ENCODE measurements at regions not wholly inside any gene's neighbourhood (a gene's known extent, or its start where the extent isn't known, plus 50 kb on each side); places are given as distances from the start of the nearest gene placed in this dataset.

DNA sequence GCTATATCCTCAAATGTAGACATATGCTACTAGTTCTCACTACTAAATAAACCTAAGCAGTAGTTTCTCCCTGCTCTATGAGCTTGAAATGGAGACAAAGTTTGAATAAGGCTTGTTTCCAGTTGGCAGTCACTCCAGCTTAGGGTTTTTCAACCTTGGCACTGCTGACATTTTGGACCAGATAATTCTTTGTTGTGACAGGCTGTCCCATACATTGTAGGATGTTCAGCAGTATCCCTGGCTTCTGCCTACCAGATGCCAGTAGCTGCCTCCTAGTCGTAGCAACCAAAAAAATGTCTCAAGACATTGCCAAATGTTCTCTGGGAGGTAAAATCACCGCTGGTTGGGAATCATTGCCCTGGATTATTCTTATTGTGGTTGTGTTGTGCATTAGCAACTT, 182.7 kb upstream of the PARD3B start:
- no peak overlapping the region for H2BK5ac ChIP-seq (ENCODE audit: low read depth, low read length, poor library complexity, severe bottlenecking)
- no peaks in the 10 kb centered on the region for H3K36me3 ChIP-seq (ENCODE audit: control insufficient read depth in 1 of 2, insufficient read depth in 2 of 2, low read depth in 1 of 2, low read length in 2 of 2)
- H2BK120ac ChIP-seq (ENCODE audit: low read depth, low read length), result no peak overlapping the region
- H3K18ac ChIP-seq (ENCODE audit: low read depth in 1 of 2, low read length in 2 of 2), result no peak overlapping the region
- no peaks in the 10 kb centered on the region for H3K27me3 ChIP-seq (ENCODE audit: control insufficient read depth in 1 of 2, insufficient read depth in 1 of 2, low read length in 2 of 2)
- no peak overlapping the region for H2AFZ ChIP-seq (ENCODE audit: low read depth, low read length)
- no peaks in the 10 kb centered on the region for H3K4me1 ChIP-seq (ENCODE audit: control insufficient read depth, insufficient read depth, low read depth, low read length)
- H2BK12ac ChIP-seq (ENCODE audit: low read length in 2 of 2), result no peak overlapping the region
- no peaks in the 10 kb centered on the region for H3K79me1 ChIP-seq (replicated peaks; ENCODE audit: low read length, poor library complexity, severe bottlenecking)
- H3K9ac ChIP-seq (ENCODE audit: low read length), result no peak overlapping the region
- no peak overlapping the region for H2BK15ac ChIP-seq (ENCODE audit: low read depth, poor library complexity, severe bottlenecking)
- no peak overlapping the region for H3K14ac ChIP-seq (ENCODE audit: low read length in 2 of 2)
- H2AK5ac ChIP-seq (ENCODE audit: low read length, severe bottlenecking), result no peak overlapping the region
- H3K9me3 ChIP-seq (ENCODE audit: control insufficient read depth, low read length), result no peaks in the 10 kb centered on the region
- no peak for DNase-seq
- H3K27ac ChIP-seq (ENCODE audit: low read length, poor library complexity, severe bottlenecking), result no peak overlapping the region
- no peak overlapping the region for H4K8ac ChIP-seq (ENCODE audit: low read length)
- H3K4ac ChIP-seq (ENCODE audit: low read depth in 1 of 2, low read length in 2 of 2), result no peak overlapping the region
- no peak overlapping the region for H3K4me3 ChIP-seq (ENCODE audit: insufficient read depth in 1 of 2, low read depth in 1 of 2, low read length in 2 of 2)
- WGBS, result 78% methylated on average over 2 of the region's 2 CpGs
- no peak overlapping the region for H3K4me2 ChIP-seq (ENCODE audit: low read length, poor library complexity, severe bottlenecking)
- H4K91ac ChIP-seq (ENCODE audit: low read length), result no peak overlapping the region
- no peak overlapping the region for H3K23ac ChIP-seq (ENCODE audit: low read length in 2 of 2)

DNA sequence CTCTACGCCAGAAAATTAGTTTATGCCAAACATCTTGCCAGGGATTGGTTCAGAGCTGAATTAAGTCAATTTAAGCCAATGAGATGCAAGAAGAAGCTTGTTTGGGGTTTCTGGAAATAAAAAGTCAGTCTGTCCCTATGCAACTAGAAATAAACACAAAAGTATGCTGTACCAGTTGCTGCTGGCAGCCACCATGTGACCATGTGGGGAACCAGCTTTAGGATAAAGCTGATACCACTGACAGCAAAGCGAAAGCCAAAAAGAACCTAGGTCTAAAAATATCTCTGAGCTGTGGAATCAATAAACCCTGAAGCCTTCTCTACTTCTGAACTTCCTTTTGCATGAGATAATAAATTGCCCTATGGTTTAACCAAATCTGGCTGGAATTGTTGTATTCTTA, 181.8 kb upstream of the PARD3B start:
- Histone ChIP-seq H2BK15ac (ENCODE audit: low read depth, poor library complexity, severe bottlenecking) (no peak overlapping the region), H2AFZ (ENCODE audit: low read depth, low read length) (no peak overlapping the region), H3K36me3 (ENCODE audit: control insufficient read depth in 1 of 2, insufficient read depth in 2 of 2, low read depth in 1 of 2, low read length in 2 of 2) (no peaks in the 10 kb centered on the region), H3K4me2 (ENCODE audit: low read length, poor library complexity, severe bottlenecking) (no peak overlapping the region), H3K4me1 (ENCODE audit: control insufficient read depth, insufficient read depth, low read depth, low read length) (no peaks in the 10 kb centered on the region), H2AK5ac (ENCODE audit: low read length, severe bottlenecking) (no peak overlapping the region), H2BK12ac (ENCODE audit: low read length in 2 of 2) (no peak overlapping the region), H3K9ac (ENCODE audit: low read length) (no peak overlapping the region), H3K79me1 (replicated peaks; ENCODE audit: low read length, poor library complexity, severe bottlenecking) (no peaks in the 10 kb centered on the region), H3K27me3 (ENCODE audit: control insufficient read depth in 1 of 2, insufficient read depth in 1 of 2, low read length in 2 of 2) (no peaks in the 10 kb centered on the region), H2BK120ac (ENCODE audit: low read depth, low read length) (no peak overlapping the region), H4K91ac (ENCODE audit: low read length) (no peak overlapping the region), H3K27ac (ENCODE audit: low read length, poor library complexity, severe bottlenecking) (no peak overlapping the region), H3K4ac (ENCODE audit: low read depth in 1 of 2, low read length in 2 of 2) (no peak overlapping the region), H3K9me3 (ENCODE audit: control insufficient read depth, low read length) (no peaks in the 10 kb centered on the region), H2BK5ac (ENCODE audit: low read depth, low read length, poor library complexity, severe bottlenecking) (no peak overlapping the region), H3K14ac (ENCODE audit: low read length in 2 of 2) (no peak overlapping the region), H4K8ac (ENCODE audit: low read length) (no peak overlapping the region), H3K4me3 (ENCODE audit: insufficient read depth in 1 of 2, low read depth in 1 of 2, low read length in 2 of 2) (no peak overlapping the region), H3K18ac (ENCODE audit: low read depth in 1 of 2, low read length in 2 of 2) (no peak overlapping the region), H3K23ac (ENCODE audit: low read length in 2 of 2) (no peak overlapping the region)
- DNase-seq, result no peak
- WGBS, result 93% methylated on average over 2 of the region's 2 CpGs

DNA sequence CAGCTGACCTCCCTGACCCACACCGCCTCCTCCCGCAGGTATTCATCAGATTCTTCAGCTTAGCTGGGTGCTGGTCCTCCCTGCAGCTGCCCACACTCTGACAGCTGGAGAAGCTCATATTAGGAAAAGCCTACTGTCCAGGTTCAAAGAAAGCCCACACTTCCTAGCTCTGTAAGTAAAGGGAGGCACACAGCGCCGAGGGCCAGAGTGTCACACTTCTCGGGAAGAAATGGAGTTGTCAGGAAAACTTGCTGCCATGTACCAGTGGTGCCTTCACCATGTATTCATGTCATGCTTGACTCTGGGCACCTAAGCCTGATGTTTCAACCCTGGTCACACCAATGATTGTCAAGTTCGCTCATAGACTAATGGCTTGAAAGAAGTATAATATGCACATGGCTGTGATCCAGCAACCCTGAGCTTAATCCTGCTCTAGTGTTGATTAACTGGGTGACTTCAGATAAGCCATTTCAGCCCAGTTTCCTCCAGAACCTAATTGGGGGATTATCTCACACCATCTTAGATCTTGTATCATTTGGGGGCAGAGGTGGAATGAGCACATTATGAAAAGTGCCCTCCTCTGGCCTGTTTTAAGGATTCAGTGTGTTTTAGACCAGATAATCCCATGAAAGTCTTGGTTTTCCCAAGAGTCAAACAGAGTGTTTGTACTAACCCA, 180.3 kb upstream of the PARD3B start:
- H2AK5ac ChIP-seq (ENCODE audit: low read length, severe bottlenecking), result no peak overlapping the region
- WGBS, result 96% methylated on average over 6 of the region's 6 CpGs
- no peak overlapping the region for H3K9ac ChIP-seq (ENCODE audit: low read length)
- H3K23ac ChIP-seq (ENCODE audit: low read length in 2 of 2), result no peak overlapping the region
- H3K18ac ChIP-seq (ENCODE audit: low read depth in 1 of 2, low read length in 2 of 2), result no peak overlapping the region
- no peak overlapping the region for H4K8ac ChIP-seq (ENCODE audit: low read length)
- no peak overlapping the region for H3K4me3 ChIP-seq (ENCODE audit: insufficient read depth in 1 of 2, low read depth in 1 of 2, low read length in 2 of 2)
- no peak overlapping the region for H4K91ac ChIP-seq (ENCODE audit: low read length)
- H3K4me1 ChIP-seq (ENCODE audit: control insufficient read depth, insufficient read depth, low read depth, low read length), result no peaks in the 10 kb centered on the region
- no peaks in the 10 kb centered on the region for H3K9me3 ChIP-seq (ENCODE audit: control insufficient read depth, low read length)
- no peak overlapping the region for H3K27ac ChIP-seq (ENCODE audit: low read length, poor library complexity, severe bottlenecking)
- H3K4me2 ChIP-seq (ENCODE audit: low read length, poor library complexity, severe bottlenecking), result no peak overlapping the region
- no peaks in the 10 kb centered on the region for H3K27me3 ChIP-seq (ENCODE audit: control insufficient read depth in 1 of 2, insufficient read depth in 1 of 2, low read length in 2 of 2)
- no peak overlapping the region for H2BK15ac ChIP-seq (ENCODE audit: low read depth, poor library complexity, severe bottlenecking)
- no peak overlapping the region for H3K14ac ChIP-seq (ENCODE audit: low read length in 2 of 2)
- H3K36me3 ChIP-seq (ENCODE audit: control insufficient read depth in 1 of 2, insufficient read depth in 2 of 2, low read depth in 1 of 2, low read length in 2 of 2), result no peaks in the 10 kb centered on the region
- H2BK5ac ChIP-seq (ENCODE audit: low read depth, low read length, poor library complexity, severe bottlenecking), result no peak overlapping the region
- no peak overlapping the region for H2BK12ac ChIP-seq (ENCODE audit: low read length in 2 of 2)
- no peaks in the 10 kb centered on the region for H3K79me1 ChIP-seq (replicated peaks; ENCODE audit: low read length, poor library complexity, severe bottlenecking)
- no peak overlapping the region for H2BK120ac ChIP-seq (ENCODE audit: low read depth, low read length)
- DNase-seq, result no peak
- H3K4ac ChIP-seq (ENCODE audit: low read depth in 1 of 2, low read length in 2 of 2), result no peak overlapping the region
- H2AFZ ChIP-seq (ENCODE audit: low read depth, low read length), result no peak overlapping the region

DNA sequence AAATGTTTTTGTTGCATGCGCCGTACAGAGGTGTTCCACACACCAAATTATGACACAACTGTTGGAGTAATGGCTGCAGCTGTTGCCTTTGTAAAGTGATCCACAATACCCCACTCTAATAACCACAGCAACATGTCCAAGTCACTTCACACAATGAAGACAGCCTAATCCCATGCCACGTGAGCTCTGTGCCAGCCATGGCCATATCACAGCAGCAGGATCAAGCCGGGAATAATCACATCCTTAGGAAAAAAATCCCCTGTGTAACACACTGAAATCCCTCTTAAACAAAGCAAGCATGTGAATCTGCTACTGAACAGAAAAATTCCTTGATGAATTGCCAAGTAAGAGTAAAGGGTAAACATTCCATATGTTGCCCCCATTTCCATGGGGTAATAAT, 179.5 kb upstream of the PARD3B start:
- H4K8ac ChIP-seq (ENCODE audit: low read length), result no peak overlapping the region
- no peak overlapping the region for H2BK120ac ChIP-seq (ENCODE audit: low read depth, low read length)
- no peaks in the 10 kb centered on the region for H3K79me1 ChIP-seq (replicated peaks; ENCODE audit: low read length, poor library complexity, severe bottlenecking)
- H2AK5ac ChIP-seq (ENCODE audit: low read length, severe bottlenecking), result no peak overlapping the region
- no peak overlapping the region for H3K9ac ChIP-seq (ENCODE audit: low read length)
- 95% methylated on average over 4 of the region's 4 CpGs for WGBS
- no peak overlapping the region for H2BK12ac ChIP-seq (ENCODE audit: low read length in 2 of 2)
- no peak overlapping the region for H3K27ac ChIP-seq (ENCODE audit: low read length, poor library complexity, severe bottlenecking)
- H2BK5ac ChIP-seq (ENCODE audit: low read depth, low read length, poor library complexity, severe bottlenecking), result no peak overlapping the region
- no peak overlapping the region for H2BK15ac ChIP-seq (ENCODE audit: low read depth, poor library complexity, severe bottlenecking)
- H3K9me3 ChIP-seq (ENCODE audit: control insufficient read depth, low read length), result no peaks in the 10 kb centered on the region
- H4K91ac ChIP-seq (ENCODE audit: low read length), result no peak overlapping the region
- H3K36me3 ChIP-seq (ENCODE audit: control insufficient read depth in 1 of 2, insufficient read depth in 2 of 2, low read depth in 1 of 2, low read length in 2 of 2), result no peaks in the 10 kb centered on the region
- no peak overlapping the region for H3K4ac ChIP-seq (ENCODE audit: low read depth in 1 of 2, low read length in 2 of 2)
- H3K4me1 ChIP-seq (ENCODE audit: control insufficient read depth, insufficient read depth, low read depth, low read length), result no peaks in the 10 kb centered on the region
- H3K18ac ChIP-seq (ENCODE audit: low read depth in 1 of 2, low read length in 2 of 2), result no peak overlapping the region
- no peak for DNase-seq
- H3K4me3 ChIP-seq (ENCODE audit: insufficient read depth in 1 of 2, low read depth in 1 of 2, low read length in 2 of 2), result no peak overlapping the region
- H3K4me2 ChIP-seq (ENCODE audit: low read length, poor library complexity, severe bottlenecking), result no peak overlapping the region
- H3K27me3 ChIP-seq (ENCODE audit: control insufficient read depth in 1 of 2, insufficient read depth in 1 of 2, low read length in 2 of 2), result no peaks in the 10 kb centered on the region
- no peak overlapping the region for H3K14ac ChIP-seq (ENCODE audit: low read length in 2 of 2)
- H2AFZ ChIP-seq (ENCODE audit: low read depth, low read length), result no peak overlapping the region
- no peak overlapping the region for H3K23ac ChIP-seq (ENCODE audit: low read length in 2 of 2)

Measured in mesenchymal stem cell (in vitro differentiated cells and primary cell).